Lung (tissue), 11 donors: ENCODE measurements at regions not wholly inside any gene's neighbourhood (a gene's known extent, or its start where the extent isn't known, plus 50 kb on each side); places are given as distances from the start of the nearest gene placed in this dataset.

Experiments
- ATAC-seq: fragments of 200-7000 bp; cut with Tn5 transposase; one replicate; pipeline ENCODE4 v1.9.1; 2020; ENCODE audit warnings: moderate number of reproducible peaks; ENCODE audit not compliant: insufficient read depth, low FRiP score
- DNase-seq, 3 donors: peaks; one replicate each; pipeline ENCODE4 v3.0.0-alpha.2; 2013 to 2017
- H3K27ac ChIP-seq, 2 donors: one replicate each; pipeline ENCODE4 v1.5.1; 2013; ENCODE audit warnings: mild to moderate bottlenecking in 2 of 2, moderate library complexity in 2 of 2, control low read depth in 1 of 2, inconsistent platforms in 1 of 2, low read depth in 1 of 2, low read length in 1 of 2
- H3K27me3 ChIP-seq, 3 donors: one replicate each; pipeline ENCODE4 v1.5.1; 2013; ENCODE audit warnings: low read length in 2 of 3; ENCODE audit not compliant: control insufficient read depth in 3 of 3, insufficient read depth in 3 of 3
- H3K36me3 ChIP-seq, 4 donors: one replicate each; pipeline ENCODE4 v1.5.1; 2013; ENCODE audit warnings: low read length in 4 of 4, mild to moderate bottlenecking in 1 of 4, moderate library complexity in 1 of 4; ENCODE audit not compliant: control insufficient read depth in 4 of 4, insufficient read depth in 4 of 4
- H3K4me1 ChIP-seq, 5 donors: one replicate each; pipeline ENCODE4 v1.5.1; 2013; ENCODE audit warnings: low read length in 5 of 5, mild to moderate bottlenecking in 2 of 5, moderate library complexity in 1 of 5; ENCODE audit not compliant: control insufficient read depth in 5 of 5, insufficient read depth in 5 of 5
- H3K4me3 ChIP-seq: one replicate; pipeline ENCODE4 v1.5.1; 2013; ENCODE audit warnings: mild to moderate bottlenecking, control low read depth, moderate library complexity
- H3K9ac ChIP-seq, 2 donors: one replicate each; pipeline ENCODE4 v1.5.1; 2013; ENCODE audit warnings: low read length in 2 of 2, control low read depth in 1 of 2; ENCODE audit not compliant: insufficient read depth in 1 of 2
- H3K9me3 ChIP-seq, 4 donors: one replicate each; pipeline ENCODE4 v1.5.1; 2013; ENCODE audit warnings: low read length in 3 of 4, mild to moderate bottlenecking in 1 of 4, moderate library complexity in 1 of 4; ENCODE audit not compliant: control insufficient read depth in 4 of 4, insufficient read depth in 3 of 4
- WGBS, 2 donors: extraction: QIAGEN DNeasy Blood & Tissue Kit; methylation state at CpG; one replicate each; pipeline ENCODE4 v1.1.7; 2013; 5-methylcytosine and 5-hydroxymethylcytosine counted together
- TF ChIP-seq, protein P1 (sequence below): IDR thresholded peaks from 2 replicates; pipeline ENCODE4 v1.5.1; 2012; ENCODE audit warnings: mild to moderate bottlenecking; ENCODE audit errors: control extremely low read depth, extremely low read depth
- donor health status: control.
- donor health status: control.
- donor health status: Bipolar disorder and iron deficiency.
- donor health status: healthy.
- donor health status: DM: yes; HTN: yes; CAD: no.

DNA sequence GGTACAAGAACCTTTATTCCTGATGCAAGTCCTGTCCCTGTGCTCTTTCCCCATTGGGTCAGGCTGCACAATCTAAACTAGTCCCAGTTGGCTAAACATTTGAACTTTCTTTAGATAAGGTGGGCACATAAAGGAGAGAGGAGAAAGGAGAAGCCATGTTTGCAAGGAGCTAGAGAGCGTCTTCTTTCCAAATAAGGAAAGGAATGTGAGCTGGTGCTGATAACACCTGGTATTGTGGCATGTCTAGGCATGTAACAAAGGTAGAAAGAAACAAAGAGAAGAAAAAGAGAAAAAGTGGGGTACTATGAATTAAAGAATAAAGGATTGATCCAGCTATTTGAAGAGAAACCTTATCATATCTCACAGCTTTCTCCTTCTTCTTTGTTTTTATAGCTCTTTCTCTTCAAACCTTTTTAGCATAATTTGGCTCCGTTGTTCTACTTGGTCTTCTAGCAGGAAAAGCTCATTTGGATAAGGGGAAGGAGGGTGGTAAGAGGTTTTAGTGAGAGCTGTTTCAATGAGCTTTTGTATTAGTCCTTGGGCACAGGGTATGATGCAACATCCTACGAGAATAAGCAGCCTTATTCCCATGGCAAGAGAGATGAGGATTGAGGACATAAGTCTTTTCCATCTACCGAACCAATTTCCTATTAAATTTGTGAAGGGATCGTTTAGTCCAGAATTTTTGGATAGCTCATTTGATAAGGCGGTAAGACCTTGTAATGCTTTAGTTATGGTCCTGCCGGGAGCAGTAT lies 415.5 kb upstream of the MAN1A1 start:
- DNase-seq (no peak), ATAC-seq (no peak)
- Histone ChIP-seq H3K4me3 (no peak overlapping the region), H3K36me3 (no peaks in the 10 kb centered on the region), H3K9me3 (peaks cover 0 to 2% (median 0%) of the 10 kb centered on the region in 4 donors), H3K27ac (no peak overlapping the region), H3K9ac (no peak overlapping the region), H3K4me1 (no peaks in the 10 kb centered on the region), H3K27me3 (no peaks in the 10 kb centered on the region)
- TF ChIP-seq, protein P1, sequence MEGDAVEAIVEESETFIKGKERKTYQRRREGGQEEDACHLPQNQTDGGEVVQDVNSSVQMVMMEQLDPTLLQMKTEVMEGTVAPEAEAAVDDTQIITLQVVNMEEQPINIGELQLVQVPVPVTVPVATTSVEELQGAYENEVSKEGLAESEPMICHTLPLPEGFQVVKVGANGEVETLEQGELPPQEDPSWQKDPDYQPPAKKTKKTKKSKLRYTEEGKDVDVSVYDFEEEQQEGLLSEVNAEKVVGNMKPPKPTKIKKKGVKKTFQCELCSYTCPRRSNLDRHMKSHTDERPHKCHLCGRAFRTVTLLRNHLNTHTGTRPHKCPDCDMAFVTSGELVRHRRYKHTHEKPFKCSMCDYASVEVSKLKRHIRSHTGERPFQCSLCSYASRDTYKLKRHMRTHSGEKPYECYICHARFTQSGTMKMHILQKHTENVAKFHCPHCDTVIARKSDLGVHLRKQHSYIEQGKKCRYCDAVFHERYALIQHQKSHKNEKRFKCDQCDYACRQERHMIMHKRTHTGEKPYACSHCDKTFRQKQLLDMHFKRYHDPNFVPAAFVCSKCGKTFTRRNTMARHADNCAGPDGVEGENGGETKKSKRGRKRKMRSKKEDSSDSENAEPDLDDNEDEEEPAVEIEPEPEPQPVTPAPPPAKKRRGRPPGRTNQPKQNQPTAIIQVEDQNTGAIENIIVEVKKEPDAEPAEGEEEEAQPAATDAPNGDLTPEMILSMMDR, result no peak
- WGBS, 2 donors, result 86% methylated on average over 7 of the region's 7 CpGs

DNA sequence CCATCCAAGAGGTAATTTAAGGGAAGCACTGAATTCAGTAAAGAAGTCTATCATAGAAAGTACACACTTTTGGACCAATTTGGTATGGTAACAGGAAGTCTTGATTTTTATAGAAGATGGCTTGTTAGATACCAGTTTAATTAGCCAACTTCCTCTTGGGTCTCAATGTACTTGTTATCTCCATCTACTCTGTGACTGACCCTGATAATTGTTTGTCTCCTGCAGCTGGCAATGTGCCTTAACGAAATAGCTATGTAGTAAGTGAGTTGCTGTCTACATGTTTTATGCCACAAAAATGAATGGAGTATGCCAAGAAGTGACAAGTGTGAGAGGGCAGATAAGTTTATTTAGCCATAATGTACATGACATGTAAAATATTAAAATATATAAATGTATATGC lies 410.5 kb upstream of the MAN1A1 start:
- no peak overlapping the region for H3K27ac ChIP-seq
- peaks cover 0 to 4% (median 0%) of the 10 kb centered on the region in 4 donors for H3K9me3 ChIP-seq
- no peak for DNase-seq
- 54 to 57% methylated on average over 1 of the region's 1 CpG for WGBS, 2 donors
- H3K4me3 ChIP-seq, result no peak overlapping the region
- ATAC-seq, result no peak
- no peaks in the 10 kb centered on the region for H3K27me3 ChIP-seq
- TF ChIP-seq, protein P1, result no peak
- no peak overlapping the region for H3K9ac ChIP-seq
- H3K4me1 ChIP-seq, result no peaks in the 10 kb centered on the region
- H3K36me3 ChIP-seq, result no peaks in the 10 kb centered on the region

DNA sequence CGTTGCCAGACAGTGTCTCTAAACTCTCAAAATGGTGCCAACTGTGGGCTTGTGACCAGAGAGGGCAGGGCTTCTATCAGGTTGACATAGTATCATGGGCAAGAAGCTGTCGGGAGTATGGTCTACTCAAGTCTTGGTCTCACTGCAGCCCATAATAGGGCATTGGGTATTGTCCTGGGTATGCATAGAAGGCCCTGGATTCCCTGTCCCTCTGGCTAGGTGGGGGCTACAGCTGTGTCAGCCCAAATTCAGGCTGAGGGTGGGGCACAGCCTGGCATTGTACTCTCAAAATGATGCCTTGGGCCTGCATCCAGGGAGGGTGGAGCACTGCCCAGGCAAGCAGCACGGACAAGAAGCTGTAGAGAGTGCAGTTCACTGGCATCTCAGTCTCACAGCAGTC lies 408.8 kb upstream of the MAN1A1 start:
- 81 to 86% methylated on average over 3 of the region's 3 CpGs for WGBS, 2 donors
- TF ChIP-seq, protein P1, result no peak
- no peak for DNase-seq
- Histone ChIP-seq H3K9me3 (peaks cover 0 to 4% (median 0%) of the 10 kb centered on the region in 4 donors), H3K9ac (no peak overlapping the region), H3K27me3 (no peaks in the 10 kb centered on the region), H3K27ac (no peak overlapping the region), H3K4me3 (no peak overlapping the region), H3K4me1 (no peaks in the 10 kb centered on the region), H3K36me3 (no peaks in the 10 kb centered on the region)
- no peak for ATAC-seq

DNA sequence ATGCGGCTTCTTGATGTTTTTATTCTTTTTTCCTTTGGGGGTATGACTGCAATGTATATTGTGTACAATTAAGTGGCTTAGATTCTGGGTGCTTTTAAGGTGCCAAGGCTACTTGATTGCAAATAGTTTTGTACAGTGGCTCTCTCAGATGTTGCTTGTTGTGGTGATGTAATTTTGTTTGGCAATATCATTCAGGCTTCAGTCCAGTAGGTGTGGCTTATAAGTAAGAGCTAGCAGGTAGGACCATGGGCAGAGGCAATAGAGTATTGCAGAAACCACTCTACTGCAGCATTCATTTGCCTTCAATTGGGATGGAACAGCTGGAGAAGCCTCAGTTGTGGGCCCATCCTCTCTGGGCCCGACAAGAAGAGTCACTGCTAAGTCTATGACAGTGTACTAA lies 407.9 kb upstream of the MAN1A1 start:
- DNase-seq, result no peak
- H3K9me3 ChIP-seq, result peaks cover 0 to 4% (median 0%) of the 10 kb centered on the region in 4 donors
- ATAC-seq, result no peak
- 89 to 95% methylated on average over 2 of the region's 2 CpGs for WGBS, 2 donors
- no peaks in the 10 kb centered on the region for H3K4me1 ChIP-seq
- H3K9ac ChIP-seq, result no peak overlapping the region
- TF ChIP-seq, protein P1, result no peak
- no peak overlapping the region for H3K27ac ChIP-seq
- no peaks in the 10 kb centered on the region for H3K36me3 ChIP-seq
- no peaks in the 10 kb centered on the region for H3K27me3 ChIP-seq
- H3K4me3 ChIP-seq, result no peak overlapping the region
